A549 (cell line): ENCODE measurements at regions not wholly inside any gene's neighbourhood (a gene's known extent, or its start where the extent isn't known, plus 50 kb on each side); places are given as distances from the start of the nearest gene placed in this dataset.

Source experiments
- CEBPB ChIP-seq, 2 experiments: fragments of >200 bp in 1 of 2; sonication (Bioruptor Twin) in 1 of 2; formaldehyde crosslinking in 1 of 2; IDR thresholded peaks; 2 replicates each; pipeline ENCODE4 v1.6.1; 2012 to 2016
- JUN ChIP-seq, 2 experiments: fragments of >200 bp; sonication (Bioruptor Twin); formaldehyde crosslinking; IDR thresholded peaks; 2 replicates in 1 of 2; 3 replicates in 1 of 2; pipeline ENCODE4 v1.6.1; 2016 to 2017
- RCOR1 ChIP-seq: fragments of 150-350 bp; IDR thresholded peaks from 2 replicates; pipeline ENCODE4 v1.6.1; 2014; ENCODE audit warnings: antibody characterized with exemption, low read length, low read depth
- TF ChIP-seq, protein P1 (sequence below): fragments of >200 bp; sonication (Bioruptor Twin); formaldehyde crosslinking; IDR thresholded peaks from 3 replicates; pipeline ENCODE4 v1.5.1; 2016
- TF ChIP-seq, protein P2 (sequence below): IDR thresholded peaks from 2 replicates; pipeline ENCODE4 v1.6.1; 2012
- TF ChIP-seq, protein P3 (sequence below): fragments of 450-650 bp; IDR thresholded peaks from 2 replicates; pipeline ENCODE4 v1.6.1; 2014; ENCODE audit warnings: antibody characterized with exemption

DNA sequence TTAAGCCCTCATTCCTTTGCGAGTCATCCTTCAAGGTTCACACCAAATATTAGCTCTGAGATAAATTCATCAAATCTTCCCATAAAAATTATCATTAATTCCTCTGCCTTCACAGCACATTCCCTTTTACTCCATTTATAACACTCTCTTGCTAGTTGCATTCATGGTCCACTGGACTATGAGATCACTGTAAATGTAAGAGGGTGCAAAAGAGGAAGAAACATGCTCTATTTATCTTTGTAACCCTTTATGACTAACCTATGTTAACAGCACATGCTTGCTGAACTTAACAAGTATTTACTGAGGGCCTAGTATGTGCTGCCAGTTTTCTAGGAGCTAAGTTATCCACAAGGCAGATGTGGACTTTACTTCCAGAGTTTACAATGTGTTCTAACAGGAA lies 86.7 kb upstream of the TMEM168 start:
- TF ChIP-seq RCOR1 = no peak
- no peak for TF ChIP-seq JUN (IDR thresholded peaks at IDR 0.05)
- TF ChIP-seq, protein P1, sequence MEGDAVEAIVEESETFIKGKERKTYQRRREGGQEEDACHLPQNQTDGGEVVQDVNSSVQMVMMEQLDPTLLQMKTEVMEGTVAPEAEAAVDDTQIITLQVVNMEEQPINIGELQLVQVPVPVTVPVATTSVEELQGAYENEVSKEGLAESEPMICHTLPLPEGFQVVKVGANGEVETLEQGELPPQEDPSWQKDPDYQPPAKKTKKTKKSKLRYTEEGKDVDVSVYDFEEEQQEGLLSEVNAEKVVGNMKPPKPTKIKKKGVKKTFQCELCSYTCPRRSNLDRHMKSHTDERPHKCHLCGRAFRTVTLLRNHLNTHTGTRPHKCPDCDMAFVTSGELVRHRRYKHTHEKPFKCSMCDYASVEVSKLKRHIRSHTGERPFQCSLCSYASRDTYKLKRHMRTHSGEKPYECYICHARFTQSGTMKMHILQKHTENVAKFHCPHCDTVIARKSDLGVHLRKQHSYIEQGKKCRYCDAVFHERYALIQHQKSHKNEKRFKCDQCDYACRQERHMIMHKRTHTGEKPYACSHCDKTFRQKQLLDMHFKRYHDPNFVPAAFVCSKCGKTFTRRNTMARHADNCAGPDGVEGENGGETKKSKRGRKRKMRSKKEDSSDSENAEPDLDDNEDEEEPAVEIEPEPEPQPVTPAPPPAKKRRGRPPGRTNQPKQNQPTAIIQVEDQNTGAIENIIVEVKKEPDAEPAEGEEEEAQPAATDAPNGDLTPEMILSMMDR = no peak
- TF ChIP-seq CEBPB (IDR thresholded peaks at IDR 0.05) = no peak
- TF ChIP-seq, protein P2, sequence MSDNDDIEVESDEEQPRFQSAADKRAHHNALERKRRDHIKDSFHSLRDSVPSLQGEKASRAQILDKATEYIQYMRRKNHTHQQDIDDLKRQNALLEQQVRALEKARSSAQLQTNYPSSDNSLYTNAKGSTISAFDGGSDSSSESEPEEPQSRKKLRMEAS = no peak
- TF ChIP-seq, protein P3, sequence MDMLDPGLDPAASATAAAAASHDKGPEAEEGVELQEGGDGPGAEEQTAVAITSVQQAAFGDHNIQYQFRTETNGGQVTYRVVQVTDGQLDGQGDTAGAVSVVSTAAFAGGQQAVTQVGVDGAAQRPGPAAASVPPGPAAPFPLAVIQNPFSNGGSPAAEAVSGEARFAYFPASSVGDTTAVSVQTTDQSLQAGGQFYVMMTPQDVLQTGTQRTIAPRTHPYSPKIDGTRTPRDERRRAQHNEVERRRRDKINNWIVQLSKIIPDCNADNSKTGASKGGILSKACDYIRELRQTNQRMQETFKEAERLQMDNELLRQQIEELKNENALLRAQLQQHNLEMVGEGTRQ = no peak
